HG03045 (cell line): ENCODE measurements at regions not wholly inside any gene's neighbourhood (a gene's known extent, or its start where the extent isn't known, plus 50 kb on each side); places are given as distances from the start of the nearest gene placed in this dataset.

ENCODE experiments used
- ATAC-seq: cut with Tn5 transposase; IDR thresholded peaks from one replicate; pipeline ENCODE4 v1.9.1; 2021; ENCODE audit warnings: mild to moderate bottlenecking, moderate library complexity; ENCODE audit not compliant: unreplicated experiment

GRCh38 chr9:27991221-27991620, 417.9 kb upstream of the C9orf72 start:
- no peak for ATAC-seq

DNA sequence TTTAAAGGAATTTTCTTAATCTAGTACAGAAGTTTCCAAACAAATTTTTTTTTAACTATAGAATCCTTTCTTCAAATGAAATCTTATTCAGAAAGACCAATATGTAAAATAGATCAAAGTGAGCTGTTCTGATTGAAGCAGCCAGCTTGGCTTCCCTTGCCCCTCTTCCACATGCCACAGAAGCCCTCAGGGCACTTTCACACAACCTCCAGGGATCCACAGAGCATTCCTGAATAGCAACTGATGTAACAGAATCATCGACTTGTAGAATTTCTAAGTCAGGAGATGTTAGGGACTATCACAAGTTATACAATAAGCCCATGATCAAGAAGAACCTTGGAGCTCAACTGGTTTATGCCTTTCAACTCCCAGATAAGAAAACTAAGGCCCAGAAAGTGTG, 427.8 kb upstream of the C9orf72 start:
- ATAC-seq: no peak

GRCh38 chr9:28004900-28005299, 431.6 kb upstream of the C9orf72 start:
- no peak for ATAC-seq

DNA sequence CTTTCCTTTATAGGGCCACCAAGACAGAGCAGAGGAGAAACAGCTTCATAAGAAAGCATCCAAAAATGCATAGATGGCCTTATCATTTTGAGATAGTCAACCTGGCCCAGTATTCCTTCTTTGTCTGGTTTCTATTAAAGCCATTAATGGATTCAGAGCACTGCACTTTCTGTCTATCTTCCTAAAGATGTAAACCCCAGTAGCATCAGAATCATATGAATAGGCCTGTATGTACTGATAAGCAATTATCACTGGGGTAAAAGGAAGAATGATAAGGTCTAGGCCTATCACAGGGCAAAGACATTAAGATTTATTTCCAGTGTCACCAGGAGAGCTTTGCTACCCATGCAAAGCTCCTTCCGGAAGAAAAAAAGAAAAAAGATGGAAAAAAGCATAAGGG, 432.5 kb upstream of the C9orf72 start:
- no peak for ATAC-seq

GRCh38 chr9:28007097-28007817, 434.0 kb upstream of the C9orf72 start:
- no peak for ATAC-seq

DNA sequence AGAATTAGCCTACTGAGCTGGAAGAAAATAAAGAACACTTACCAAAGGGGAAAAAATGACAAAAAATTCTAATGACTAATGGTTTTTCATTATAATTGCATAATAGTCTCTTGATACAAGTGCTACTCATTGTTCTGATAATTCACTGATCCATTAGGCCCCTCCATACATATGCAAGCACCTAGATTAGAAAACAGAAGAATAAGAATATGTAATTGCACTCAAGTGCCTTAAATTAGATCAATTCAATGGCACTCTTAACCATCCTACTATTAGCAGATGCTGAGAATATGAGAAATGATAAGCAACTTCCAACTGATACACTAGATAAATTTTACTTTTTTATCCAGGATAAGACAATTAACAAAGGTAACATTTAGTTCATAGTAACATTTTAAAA, 440.9 kb upstream of the C9orf72 start:
- ATAC-seq: no peak

GRCh38 chr9:28024676-28025075, 451.4 kb upstream of the C9orf72 start:
- no peak for ATAC-seq

GRCh38 chr9:28025186-28025585, 451.9 kb upstream of the C9orf72 start:
- ATAC-seq: no peak

- no peak for ATAC-seq
Measured at GRCh38 chr9:28031521-28032267, 458.4 kb upstream of the C9orf72 start.

- no peak for ATAC-seq
Measured at GRCh38 chr9:28032268-28032590, 458.9 kb upstream of the C9orf72 start.

GRCh38 chr9:28034242-28034641, 461.0 kb upstream of the C9orf72 start:
- ATAC-seq: no peak

GRCh38 chr9:28037968-28038367, 464.7 kb upstream of the C9orf72 start:
- ATAC-seq: no peak

- ATAC-seq: no peak
Measured at GRCh38 chr9:28045051-28045450, 471.8 kb upstream of the C9orf72 start.

GRCh38 chr9:28050046-28050445, 476.8 kb upstream of the C9orf72 start:
- ATAC-seq: no peak

DNA sequence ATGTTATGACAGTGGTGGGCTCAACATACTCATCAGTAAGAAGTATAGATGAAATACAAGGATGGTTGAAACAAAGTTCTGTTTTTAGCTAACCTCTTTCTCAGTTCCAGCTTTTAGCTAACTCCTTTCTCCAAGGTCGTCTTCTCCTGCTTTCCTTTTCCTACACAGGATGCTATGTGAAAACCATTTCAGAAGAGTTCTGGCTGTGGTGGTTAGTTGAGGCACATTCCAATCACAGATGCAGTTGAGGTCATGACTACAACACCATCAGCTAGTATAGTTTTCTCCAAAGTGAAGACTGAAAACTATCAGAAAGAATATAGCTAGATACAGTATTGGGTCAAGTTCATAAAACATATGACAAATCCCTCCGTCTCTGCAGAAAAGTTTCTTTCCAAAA, 477.7 kb upstream of the C9orf72 start:
- no peak for ATAC-seq

GRCh38 chr9:28051559-28052503, 478.6 kb upstream of the C9orf72 start:
- no peak for ATAC-seq

DNA sequence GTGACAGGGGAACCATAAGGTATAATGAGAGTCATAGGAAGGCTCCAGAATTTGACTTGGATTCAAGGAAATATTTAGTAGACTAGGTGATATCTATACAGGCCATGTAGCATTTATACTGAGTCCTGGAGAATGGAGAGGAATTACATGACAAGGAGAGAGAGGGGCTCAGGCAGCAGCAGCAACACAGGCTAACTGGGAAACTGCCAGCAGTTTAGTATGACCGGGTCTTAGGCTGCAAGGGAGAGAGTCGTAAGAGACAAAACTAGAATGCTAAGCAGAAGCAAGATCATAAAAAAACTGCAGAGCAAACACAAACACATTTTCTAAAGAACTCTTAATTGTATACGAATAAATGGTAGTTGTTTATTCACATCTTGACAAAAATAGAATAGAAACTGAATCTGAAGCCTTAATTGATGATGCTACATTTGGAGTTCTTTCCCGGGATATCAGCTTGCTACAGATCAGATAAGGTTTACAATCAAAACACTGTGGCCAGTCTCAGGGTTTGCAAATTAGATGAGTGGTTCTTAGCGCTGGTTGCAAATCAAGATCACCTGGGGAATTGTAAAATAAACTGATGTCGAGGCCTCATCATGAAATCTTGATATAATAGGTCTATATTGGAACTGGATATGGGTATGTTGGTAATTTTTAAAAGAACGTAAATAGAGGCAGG, 480.0 kb upstream of the C9orf72 start:
- ATAC-seq: no peak

- no peak for ATAC-seq
Measured at GRCh38 chr9:28056006-28056405, 482.7 kb upstream of the C9orf72 start.

- ATAC-seq: no peak
Measured at GRCh38 chr9:28056466-28056865, 483.2 kb upstream of the C9orf72 start.

- ATAC-seq: no peak
Measured at GRCh38 chr9:28059192-28059591, 485.9 kb upstream of the C9orf72 start.

DNA sequence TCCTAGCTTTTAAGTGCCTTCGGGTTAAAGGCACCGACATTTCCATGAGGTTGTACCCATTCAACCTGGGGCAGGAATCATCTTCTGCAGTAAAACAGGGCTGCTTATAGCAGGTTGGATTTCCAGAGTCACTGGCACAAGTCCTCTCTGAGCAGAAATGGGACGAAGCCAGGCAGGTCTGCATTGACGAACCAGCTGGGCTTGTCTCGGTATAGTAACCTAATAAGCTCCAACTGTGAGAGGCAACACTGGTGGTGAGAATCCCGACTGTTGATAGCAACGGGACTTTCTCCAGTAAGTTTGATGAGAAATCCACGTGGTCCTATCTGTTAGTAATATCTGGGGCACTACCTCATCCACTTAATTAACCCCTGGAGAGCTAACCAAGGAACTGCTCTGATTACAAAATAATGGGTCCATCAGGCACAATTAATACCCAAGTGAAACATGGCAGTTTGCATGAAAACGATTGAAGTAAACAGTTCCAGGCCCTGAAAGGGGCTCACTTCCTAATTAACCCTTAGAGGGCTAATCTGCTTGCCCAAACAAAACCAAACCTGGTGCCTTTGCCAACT, 491.0 kb upstream of the C9orf72 start:
- ATAC-seq: no peak
